HK-2 (cell line): ENCODE measurements at regions not wholly inside any gene's neighbourhood (a gene's known extent, or its start where the extent isn't known, plus 50 kb on each side); places are given as distances from the start of the nearest gene placed in this dataset.

Experiments
- DNase-seq: peaks from one replicate; pipeline ENCODE4 v3.0.0-alpha.2; 2018; ENCODE audit not compliant: unreplicated experiment

DNA sequence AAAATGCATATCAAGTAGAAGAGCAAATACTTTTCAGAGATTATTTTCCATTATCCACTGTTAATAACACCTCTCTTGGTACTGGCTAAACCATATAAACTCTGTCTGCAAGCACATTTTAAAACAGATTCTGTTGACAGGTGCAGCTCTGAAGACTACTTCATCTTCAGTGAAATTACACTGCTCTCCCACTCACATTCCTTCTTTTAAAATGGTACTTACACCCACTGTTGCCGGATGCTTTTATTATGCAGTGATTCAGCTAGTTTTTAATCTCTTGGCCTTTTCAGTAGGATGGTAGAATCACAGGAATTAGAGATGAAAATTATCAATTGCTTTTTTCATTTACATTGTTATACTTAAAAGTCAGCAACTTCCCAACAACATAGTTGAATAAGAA lies 381.6 kb downstream of the GASK1B start:
- no peak for DNase-seq

DNA sequence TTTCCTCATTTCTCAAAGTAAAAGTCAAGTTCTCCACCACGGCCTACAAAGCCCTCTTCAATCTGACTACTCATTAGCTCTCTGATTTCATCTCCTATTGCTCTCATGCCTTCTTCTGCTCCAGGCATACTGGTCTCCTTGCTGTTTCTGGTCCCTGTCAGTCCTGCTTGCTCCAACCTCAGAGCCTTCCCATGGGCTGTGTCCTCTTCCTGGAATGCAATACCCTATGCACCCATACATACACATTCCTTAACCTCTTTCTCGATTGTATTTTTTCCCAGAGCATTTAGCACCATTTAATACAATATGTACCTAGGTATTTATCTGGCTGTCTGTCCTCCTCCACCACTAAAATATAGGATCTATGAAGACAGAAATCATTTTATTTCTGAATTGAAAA lies 385.2 kb downstream of the GASK1B start:
- no peak for DNase-seq

DNA sequence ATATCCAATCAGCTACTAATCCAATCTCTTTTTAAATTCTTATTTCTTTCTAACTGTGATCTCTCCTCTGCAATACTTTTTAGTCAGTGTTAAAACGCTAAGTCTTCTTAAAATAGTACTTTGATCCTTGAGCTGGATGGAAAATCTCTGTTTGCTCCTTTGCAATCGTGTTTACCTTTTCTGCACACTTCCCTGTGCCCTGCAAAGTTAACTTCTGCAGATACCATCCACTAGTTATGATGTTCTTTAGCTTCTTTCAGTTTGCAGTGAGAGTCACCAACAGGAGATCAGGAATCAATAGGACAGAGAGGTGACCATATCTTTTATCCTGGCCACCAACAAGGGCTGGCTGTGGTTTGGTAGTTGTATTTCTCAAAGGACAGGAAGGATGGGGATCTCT lies 391.5 kb downstream of the GASK1B start:
- DNase-seq, result no peak

DNA sequence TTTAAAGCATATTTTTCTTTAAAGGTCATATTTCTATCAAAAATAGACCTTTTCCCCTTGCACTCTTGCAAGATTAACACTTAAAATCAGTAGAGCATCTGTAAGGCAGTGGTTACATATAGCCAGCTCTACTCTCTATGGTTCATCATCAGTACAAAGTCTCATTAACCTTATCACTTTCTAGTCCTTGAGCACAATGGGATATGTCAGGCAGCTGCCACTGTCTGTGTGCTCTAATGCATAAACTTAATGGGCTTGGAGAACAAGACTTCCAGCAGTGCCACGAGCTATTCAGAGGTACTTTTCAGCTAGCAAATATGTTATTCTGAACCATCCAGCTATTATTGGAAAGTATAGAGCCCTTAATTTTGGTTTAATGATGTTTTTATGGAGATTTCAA lies 393.7 kb downstream of the GASK1B start:
- no peak for DNase-seq

DNA sequence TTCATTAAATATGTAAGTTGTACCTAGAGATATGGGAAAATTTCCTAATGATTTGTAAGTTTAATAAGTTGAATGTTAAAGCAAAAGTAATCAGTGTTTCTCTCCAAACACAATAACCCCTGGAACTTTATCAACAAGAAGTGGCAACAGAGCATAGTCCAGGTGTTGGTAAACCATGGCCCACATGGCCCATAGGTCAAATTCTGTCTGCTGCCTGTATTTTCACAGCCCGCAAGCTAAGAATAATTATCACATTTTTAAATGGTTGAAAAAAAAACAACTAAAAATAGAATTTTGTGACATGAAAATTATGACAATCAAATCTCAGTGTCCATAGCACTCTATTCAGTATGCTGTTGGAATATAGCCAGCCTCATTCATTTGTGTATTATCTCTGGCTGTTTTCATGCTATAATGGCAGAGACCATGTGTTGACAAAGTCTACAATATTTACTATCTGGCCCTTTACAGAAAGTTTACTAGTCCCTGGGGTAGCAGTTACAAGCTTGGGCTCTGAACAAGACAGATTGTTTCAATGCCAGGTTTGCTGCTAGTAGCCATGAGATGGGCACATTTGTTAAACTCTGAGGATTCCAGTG lies 395.8 kb downstream of the GASK1B start:
- no peak for DNase-seq

DNA sequence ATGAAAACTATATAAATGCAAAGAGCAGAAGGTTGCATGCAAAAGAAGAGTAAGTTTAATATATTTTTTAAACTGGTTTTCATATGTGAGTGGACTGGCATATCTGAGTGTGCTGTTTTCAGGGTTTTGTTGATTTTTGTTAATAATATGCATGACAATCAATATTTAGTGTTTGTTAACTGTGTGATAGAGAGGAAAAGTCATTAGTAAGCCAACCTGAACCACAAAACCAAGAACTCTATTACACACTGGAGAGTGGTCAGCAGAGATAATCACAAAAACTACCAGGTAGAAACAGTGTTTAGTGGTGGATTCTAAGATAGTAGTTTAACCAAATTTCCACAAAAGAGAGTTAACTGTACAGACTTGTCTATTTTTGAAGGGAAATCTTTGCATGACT lies 396.9 kb downstream of the GASK1B start:
- DNase-seq, result no peak

DNA sequence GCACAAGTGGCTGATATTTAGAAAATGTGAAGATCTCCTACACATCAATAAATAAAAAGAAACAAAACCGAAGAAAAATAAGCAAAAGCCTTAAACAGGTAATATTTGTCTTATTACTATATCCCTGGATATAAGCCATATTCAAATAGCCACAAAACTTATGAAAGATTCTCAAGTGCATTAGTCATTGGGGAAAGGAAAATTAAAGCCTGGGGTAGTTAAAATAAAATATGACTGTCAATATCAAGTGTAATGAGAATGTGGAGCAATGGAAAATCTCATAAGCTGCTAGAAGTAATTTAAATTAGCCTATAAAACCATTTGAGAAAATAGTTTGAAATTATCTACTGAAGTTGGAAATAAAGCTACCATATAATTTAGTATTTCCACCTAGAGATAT lies 399.9 kb downstream of the GASK1B start:
- DNase-seq, result no peak

DNA sequence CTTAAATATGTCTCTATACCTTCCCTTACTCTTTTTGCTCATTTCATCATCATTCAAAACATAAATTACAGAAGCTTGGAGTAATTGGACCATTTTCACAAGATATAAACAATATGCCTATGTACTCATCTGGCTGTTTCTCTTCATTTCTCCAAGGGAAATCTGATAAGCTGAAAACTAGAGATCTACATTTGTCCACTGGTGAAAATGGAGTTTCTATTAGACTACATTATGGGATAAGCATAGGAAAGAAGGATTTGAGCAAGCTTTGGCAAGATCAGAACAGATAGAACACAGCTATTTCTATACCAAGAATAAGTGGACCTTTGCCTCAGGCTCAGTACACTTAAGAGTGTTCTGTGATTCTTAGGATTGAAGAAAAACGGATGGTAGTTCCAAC lies 404.4 kb downstream of the GASK1B start:
- DNase-seq, result no peak

DNA sequence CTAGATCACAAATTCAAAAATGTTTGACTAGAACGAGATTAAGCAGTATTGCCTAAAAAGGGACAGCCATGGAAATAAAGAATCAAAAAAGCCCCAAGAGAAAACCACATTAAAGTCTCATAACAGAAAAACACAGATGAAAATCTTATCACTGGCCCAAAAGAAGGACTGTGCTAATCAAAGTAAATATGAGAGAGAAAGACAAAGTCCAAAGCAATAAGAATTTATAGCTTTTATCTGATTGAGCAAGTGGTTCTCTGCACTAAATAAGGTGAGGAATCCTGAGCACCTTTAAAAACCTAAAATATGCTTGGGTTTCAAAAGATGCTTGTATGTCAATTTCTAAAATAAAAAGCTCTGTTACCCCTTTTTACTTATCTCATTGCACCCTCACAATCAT lies 409.3 kb downstream of the GASK1B start:
- DNase-seq, result no peak

DNA sequence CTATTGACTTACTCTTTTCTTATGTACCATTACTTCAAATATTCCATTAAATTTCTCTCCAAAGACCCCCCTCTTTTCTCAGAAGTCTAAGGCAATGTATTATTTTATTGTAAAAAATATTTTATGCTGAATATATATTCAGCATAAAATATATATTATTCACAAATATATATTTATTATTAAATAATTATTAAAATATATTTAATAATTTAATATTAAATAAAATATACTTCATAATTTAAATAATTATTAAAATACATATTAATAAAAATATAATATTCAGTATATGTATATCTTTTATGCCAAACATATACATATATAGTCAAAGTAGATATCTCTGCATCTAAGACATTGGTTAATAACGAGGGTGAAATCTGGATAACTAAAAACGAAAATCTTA lies 418.4 kb downstream of the GASK1B start:
- DNase-seq, result no peak

DNA sequence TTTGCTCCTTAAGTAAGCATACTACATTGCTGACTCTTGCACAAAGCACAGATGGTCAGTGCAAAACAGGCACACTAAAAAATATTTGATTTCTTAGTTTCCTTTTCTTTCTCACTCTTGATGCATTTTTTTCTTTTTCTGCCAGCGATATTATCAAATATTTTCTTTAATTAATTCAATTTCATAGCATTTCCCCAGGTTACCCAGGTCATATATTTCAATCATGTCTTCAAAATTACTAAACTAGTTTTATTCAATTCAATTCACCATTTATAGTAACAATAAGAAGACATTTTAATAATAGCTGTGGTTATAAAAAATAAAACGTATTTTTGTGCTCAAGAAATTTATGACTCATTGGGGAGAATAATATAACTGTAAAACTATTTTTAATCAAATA lies 421.2 kb downstream of the GASK1B start:
- no peak for DNase-seq

DNA sequence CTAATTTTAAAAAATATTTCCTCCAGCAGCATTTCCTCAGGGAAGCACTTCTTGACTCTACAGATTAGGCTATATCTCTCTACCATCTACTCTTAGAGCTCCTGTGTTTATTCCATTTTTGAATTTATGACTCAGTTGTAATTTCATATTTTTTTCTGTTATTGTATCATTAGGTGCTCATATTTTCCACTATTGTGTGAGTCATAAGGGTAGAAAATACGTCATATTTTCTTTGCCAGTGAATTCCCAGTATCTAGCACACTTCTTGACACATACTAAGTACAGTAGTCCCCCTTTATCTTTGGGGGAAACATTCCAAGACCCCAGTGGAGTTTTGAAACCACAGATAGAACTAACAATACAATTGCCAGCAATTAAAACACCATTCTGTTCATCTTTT lies 431.2 kb downstream of the GASK1B start:
- DNase-seq, result no peak

DNA sequence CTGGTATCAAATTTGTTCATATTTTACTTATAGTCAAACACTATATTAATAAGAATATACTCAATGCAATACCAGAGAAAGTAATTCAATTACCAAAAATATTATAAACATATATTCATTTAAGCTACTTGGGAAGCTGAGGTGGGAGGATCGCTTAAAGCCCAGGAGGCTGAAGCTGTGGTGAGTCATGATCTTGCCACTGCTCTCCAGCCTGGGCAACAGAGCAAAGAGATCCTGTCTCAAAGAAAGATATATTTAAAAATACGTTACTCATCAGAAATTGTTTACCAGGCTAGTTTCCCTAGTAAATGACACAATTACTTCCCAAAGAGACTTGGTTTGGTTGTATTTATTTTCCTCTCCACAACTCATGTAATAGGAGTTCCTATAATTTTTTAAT lies 433.6 kb downstream of the GASK1B start:
- DNase-seq, result peak; percentile 12

DNA sequence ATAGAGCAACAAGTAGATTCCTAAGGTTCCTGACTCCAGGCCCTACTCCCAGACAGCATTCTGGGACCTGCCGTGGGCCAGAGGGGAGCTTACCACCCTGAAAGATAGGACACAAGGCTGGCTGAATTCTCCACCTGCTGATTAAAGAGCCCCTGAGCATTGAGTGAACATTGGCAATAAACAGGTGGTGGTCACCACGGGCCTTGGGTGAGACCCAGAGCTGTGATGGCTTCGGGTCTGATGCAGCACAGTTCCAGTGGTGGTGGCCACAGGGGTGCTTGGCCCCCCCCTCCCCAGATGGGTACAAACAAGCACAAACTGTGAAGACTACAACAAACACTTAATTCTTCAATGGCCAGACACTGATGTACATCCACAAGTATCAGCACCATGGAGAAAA lies 444.6 kb downstream of the GASK1B start:
- DNase-seq, result no peak

DNA sequence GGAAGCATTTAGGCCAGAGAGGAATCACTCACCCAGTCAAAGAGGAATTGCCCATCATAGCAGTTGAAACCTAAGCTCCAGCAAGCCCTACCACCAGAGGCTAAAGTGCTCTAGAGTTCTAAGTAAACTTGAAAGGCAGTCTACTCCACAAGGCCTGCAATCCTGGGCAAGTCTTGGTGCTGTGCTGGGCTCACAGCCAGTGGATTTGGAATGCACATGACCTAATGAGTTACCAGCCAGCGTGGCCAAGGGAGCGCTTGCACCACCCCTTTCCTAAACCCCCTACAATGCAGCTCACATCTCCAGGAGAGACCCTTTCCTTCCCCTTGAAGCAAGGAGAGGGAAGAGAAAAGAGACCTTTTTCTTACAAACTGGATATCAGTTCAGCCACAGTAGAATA lies 445.7 kb downstream of the GASK1B start:
- DNase-seq, result no peak

DNA sequence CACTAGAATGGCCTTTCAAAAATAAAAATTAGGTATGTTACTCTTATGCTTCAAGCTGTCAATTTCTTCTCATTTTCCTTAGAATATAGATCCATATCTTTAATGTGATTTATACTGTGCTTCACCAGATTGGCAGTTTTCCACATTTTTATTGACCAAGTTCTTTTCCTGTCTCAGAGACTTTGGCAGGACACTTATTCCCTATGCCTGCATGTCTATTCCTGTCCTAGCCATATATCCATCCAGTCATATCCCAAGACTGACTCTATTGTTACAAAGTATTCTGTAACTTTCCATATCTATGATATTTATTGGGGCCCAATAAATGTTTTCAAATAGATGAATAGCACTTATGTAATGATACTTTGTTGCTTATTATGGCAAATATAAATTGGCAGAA lies 450.7 kb downstream of the GASK1B start:
- DNase-seq, result no peak

DNA sequence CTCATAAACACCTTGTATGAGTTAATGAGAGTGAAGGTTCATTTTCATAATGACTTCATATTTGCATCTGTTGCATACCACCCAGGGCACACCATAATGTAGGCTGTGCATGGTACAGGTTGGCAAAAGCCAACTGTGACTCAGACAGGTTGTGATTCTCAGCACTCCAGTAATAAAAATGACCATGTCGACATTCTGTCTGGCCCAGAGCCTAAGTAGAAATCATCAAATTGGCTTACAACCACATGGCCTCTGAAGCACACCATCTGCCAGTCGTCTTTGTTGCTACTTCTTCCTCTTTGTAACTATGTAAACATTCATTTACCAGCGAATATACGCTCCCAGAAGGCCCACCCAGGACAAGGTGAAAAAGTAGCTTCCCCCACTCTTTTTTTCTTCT lies 459.5 kb downstream of the GASK1B start:
- no peak for DNase-seq

DNA sequence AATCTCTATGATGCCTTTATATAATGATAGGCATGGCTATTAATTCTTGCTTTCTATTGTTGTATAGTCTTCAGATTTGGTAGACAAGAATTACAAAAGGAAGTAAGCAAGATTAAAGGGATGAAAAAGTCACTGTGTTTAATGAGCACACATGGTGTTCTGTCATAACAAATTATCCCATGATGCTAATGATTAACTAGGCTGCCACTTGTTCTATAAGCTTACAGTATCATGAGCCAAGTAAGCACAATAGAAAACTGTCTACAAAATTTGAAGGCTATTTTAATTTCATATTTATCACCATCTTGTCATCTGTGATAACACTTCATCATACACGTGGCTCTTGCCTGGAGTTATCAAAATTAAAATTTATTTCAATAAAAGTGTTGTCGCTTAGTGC lies 466.7 kb downstream of the GASK1B start:
- no peak for DNase-seq

DNA sequence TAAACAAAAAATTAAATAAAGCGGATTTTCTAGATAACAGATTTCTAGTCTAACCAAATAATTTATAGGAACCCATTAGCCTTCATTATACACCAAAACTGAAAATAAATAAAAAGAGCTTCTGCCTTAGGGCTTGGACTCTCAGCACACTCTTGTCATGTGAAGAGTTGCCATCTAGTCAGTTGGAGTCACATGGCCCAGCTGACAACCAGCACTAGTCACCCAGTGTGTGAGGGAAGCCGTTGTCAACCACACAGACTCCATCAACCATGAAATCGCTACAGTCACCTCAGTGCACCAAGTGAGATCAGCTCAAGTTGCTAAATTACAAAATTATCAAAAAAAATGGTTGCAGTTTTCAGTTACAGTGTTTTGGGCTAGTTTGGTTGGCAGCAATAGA lies 470.0 kb downstream of the GASK1B start:
- no peak for DNase-seq

DNA sequence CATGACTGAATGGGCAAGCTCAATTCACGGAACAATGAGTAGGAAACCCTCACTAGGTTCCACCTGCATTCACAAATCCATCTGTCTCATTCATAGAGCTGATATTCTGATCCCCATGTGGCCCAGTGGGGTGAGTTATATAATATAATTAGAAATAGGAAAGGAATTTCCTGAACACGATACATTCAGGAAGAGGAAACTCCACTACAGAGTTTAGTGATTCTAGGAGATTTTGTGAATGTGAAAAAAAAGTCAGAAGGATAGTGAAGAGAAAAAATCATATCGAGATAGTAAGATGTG lies 471.2 kb downstream of the GASK1B start:
- DNase-seq, result no peak

DNA sequence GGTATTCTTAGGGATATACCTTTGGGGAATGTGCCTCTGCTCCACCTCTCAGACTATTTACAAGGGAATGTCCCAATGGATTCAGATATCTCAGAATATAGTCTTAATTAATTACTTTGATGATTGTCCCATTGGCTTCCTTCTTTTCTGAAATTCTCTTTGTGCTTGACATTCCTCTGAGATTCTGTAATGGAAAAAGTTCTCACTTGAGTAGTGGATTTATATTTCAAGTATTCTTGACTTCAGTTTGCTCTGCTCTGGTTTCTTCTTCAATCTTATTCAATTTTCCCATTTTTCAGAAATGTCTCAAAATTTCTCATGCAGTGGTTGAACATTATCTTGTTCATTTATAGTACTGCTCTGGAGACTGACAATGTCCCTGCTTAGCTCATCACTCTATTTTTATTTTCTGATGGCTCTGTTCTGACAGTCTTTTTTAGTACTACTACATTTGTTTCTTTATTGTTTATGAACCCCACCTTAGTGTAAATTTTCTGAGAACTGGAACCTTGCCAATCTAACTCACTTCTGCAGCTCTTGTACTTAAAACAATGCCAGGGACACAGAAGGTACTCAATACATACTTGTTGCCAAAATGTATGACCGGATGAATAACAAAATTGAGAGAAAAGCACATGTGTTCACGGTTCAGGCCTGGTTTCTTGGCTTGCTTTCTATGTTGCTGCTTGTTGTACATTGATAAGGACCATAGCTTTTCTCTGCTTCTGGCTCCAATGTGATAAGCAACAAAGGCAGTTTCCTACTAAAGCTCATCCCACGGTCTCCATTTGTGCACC lies 471.7 kb downstream of the GASK1B start:
- no peak for DNase-seq

DNA sequence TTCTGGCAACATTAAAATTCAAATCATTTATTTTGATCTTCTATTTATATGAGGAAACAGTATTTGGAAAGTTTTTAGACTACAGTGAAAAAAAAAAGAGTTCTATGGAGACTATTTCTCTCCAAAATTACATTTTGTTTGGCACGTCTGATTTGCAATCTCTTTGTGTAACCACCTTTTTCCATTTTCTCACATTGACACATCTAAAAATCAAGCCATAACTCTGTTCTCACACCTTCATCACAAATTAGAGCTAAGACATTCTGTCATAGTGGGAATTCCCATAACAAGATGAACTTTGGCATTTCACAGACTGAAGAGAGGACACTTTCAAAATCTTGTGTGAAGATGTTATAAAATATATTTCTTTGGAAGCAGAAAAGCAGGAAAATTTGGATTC lies 468.9 kb downstream of the GRIA2 start:
- no peak for DNase-seq

DNA sequence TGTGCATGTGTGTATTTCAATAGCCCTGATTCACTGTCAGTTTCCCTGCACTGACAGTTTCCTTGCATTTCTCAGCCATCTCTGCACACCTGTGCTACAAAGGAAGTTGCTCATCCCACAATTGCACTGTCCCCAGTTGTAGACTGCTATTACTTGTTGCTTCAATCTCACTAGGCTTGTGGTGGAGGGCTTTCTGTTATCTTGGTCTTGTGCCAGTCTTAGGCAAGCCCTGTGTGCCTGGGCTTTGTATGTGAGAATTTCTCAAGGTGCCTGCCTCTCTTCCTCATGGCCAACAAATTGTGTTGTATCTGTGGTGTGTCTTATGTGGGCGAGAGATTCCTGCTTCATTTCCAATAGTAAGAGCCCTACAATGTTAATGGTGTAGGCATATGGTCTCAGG lies 467.4 kb downstream of the GRIA2 start:
- no peak for DNase-seq

DNA sequence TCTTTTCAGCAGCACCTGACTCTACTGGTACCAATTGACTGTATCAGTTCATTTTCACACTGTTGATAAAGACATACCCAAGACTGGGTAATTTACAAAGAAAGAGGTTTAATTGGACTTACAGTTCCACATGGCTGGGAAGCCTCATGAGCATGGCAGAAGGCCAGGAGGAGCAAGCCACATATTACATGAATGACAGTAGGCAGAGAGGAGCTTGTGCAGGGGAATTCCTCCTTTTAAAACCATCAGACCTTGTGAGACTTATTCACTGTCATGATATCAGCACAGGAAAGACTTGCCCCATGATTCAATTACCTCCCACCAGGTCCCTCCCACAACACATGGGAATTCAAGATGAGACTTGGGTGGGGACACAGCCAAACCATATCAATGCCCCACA lies 458.8 kb downstream of the GRIA2 start:
- peak; percentile 17 for DNase-seq
